HUES48 (cell line): ENCODE measurements at regions not wholly inside any gene's neighbourhood (a gene's known extent, or its start where the extent isn't known, plus 50 kb on each side); places are given as distances from the start of the nearest gene placed in this dataset.

Experiments used
- H3K27ac ChIP-seq: one replicate; pipeline ENCODE4 v1.7.0; 2013; ENCODE audit warnings: low read depth, low read length, inconsistent platforms
- H3K27me3 ChIP-seq: 2 replicates; pipeline ENCODE4 v1.6.1; 2013; ENCODE audit warnings: mild to moderate bottlenecking, low read length; ENCODE audit not compliant: control insufficient read depth, insufficient read depth
- H3K36me3 ChIP-seq: 2 replicates; pipeline ENCODE4 v1.6.1; 2013; ENCODE audit warnings: low read length; ENCODE audit not compliant: control insufficient read depth, insufficient read depth
- H3K4me1 ChIP-seq: 2 replicates; pipeline ENCODE4 v1.6.1; 2013; ENCODE audit warnings: mild to moderate bottlenecking, low read length; ENCODE audit not compliant: control insufficient read depth, insufficient read depth
- H3K4me3 ChIP-seq: 2 replicates; pipeline ENCODE4 v1.5.1; 2013; ENCODE audit warnings: mild to moderate bottlenecking, low read depth, low read length
- H3K9ac ChIP-seq: 2 replicates; pipeline ENCODE4 v1.6.1; 2013; ENCODE audit warnings: mild to moderate bottlenecking, low read depth, low read length, moderate library complexity
- H3K9me3 ChIP-seq: 2 replicates; pipeline ENCODE4 v1.6.1; 2013; ENCODE audit warnings: low read length; ENCODE audit not compliant: control insufficient read depth, insufficient read depth

DNA sequence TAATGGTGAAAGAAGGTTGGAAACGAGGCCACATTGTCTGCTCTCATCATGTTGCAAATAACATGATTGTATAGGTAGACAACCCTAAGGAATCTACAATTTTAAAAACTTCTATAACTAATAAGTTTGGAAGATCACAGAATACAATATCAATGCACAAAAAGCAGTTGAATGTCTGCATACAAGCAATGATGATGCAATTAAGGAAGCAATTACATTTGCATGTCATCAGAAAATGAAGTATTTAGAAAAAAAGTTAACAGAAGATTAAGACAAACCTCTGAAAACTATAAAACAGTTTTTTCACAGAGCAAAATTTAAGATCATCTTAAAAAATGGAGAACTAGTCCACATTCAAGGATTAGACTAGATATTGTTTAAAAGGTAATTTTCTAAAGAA, 181.1 kb downstream of the METTL4 start:
- Histone ChIP-seq H3K4me1 (no peaks in the 10 kb centered on the region), H3K4me3 (no peak overlapping the region), H3K9me3 (peaks cover 8% of the 10 kb centered on the region; the same call in 1 of the 2 replicates), H3K36me3 (no peaks in the 10 kb centered on the region), H3K27me3 (no peaks in the 10 kb centered on the region), H3K27ac (no peak overlapping the region), H3K9ac (no peak overlapping the region)

GRCh38 chr18:2391470-2391869, 179.8 kb downstream of the METTL4 start:
- Histone ChIP-seq H3K9me3 (peaks cover 8% of the 10 kb centered on the region; the same call in 1 of the 2 replicates), H3K27ac (no peak overlapping the region), H3K4me1 (no peaks in the 10 kb centered on the region), H3K9ac (no peak overlapping the region), H3K4me3 (no peak overlapping the region), H3K36me3 (no peaks in the 10 kb centered on the region), H3K27me3 (no peaks in the 10 kb centered on the region)

GRCh38 chr18:2392446-2392845, 178.9 kb downstream of the METTL4 start:
- Histone ChIP-seq H3K9me3 (peaks cover 7% of the 10 kb centered on the region; the same call in 1 of the 2 replicates), H3K9ac (no peak overlapping the region), H3K4me1 (no peaks in the 10 kb centered on the region), H3K27me3 (no peaks in the 10 kb centered on the region), H3K4me3 (no peak overlapping the region), H3K36me3 (no peaks in the 10 kb centered on the region), H3K27ac (no peak overlapping the region)

DNA sequence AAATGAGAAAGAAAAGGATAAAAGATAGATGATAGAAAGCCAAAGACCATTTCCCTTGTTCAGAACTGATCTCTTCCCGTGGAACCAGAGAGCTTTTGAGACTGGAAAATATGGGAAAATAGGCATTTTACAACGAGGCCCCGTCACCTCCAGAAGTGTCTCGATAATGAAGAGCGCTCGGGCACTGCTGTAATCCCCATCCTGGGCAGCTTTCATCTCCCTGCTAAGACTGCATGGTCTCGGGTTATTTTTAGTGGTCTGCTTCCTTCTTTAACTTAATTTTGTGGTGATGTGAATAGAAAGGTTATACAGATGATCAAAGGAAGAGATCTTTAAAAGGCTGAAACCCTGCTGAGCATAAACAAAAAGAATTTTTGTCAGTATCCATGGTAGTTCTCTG, 176.6 kb downstream of the METTL4 start:
- Histone ChIP-seq H3K9me3 (no peaks in the 10 kb centered on the region), H3K36me3 (no peaks in the 10 kb centered on the region), H3K4me3 (no peak overlapping the region), H3K9ac (no peak overlapping the region), H3K27me3 (no peaks in the 10 kb centered on the region), H3K27ac (no peak overlapping the region), H3K4me1 (no peaks in the 10 kb centered on the region)

- Histone ChIP-seq H3K27ac (no peak overlapping the region), H3K4me3 (no peak overlapping the region), H3K4me1 (no peaks in the 10 kb centered on the region), H3K27me3 (no peaks in the 10 kb centered on the region), H3K36me3 (no peaks in the 10 kb centered on the region), H3K9ac (no peak overlapping the region), H3K9me3 (no peaks in the 10 kb centered on the region)
These were observed 175.7 kb downstream of the METTL4 start for GRCh38 chr18:2395427-2396161.

DNA sequence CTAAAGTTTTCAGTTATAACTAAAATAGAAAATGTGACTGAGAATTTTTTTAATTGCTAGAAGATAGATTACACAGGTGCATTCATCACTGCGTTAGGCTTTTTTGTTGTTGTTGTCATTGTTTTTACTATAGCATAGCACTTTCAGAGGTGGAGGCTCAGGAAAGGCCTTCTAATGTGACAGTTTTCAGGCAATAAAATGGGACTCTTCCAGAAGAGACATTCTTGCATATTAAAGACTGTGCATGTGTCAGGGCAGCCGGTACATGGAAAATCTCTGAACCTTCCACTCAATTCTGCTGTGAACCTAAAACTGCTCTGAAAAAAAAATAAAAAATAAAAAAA, 175.2 kb downstream of the METTL4 start:
- no peaks in the 10 kb centered on the region for H3K27me3 ChIP-seq

GRCh38 chr18:2400701-2401196, 170.6 kb downstream of the METTL4 start:
- Histone ChIP-seq H3K4me3 (no peak overlapping the region), H3K36me3 (no peaks in the 10 kb centered on the region), H3K27ac (no peak overlapping the region), H3K4me1 (no peaks in the 10 kb centered on the region), H3K27me3 (no peaks in the 10 kb centered on the region), H3K9me3 (no peaks in the 10 kb centered on the region), H3K9ac (no peak overlapping the region)

More for the DNA sequence above, 175.2 kb downstream of the METTL4 start:
- Histone ChIP-seq H3K27ac (no peak overlapping the region), H3K9ac (no peak overlapping the region), H3K4me3 (no peak overlapping the region), H3K9me3 (no peaks in the 10 kb centered on the region), H3K4me1 (no peaks in the 10 kb centered on the region), H3K36me3 (no peaks in the 10 kb centered on the region)

- H3K9ac ChIP-seq: no peak overlapping the region
- H3K27me3 ChIP-seq: no peaks in the 10 kb centered on the region
- no peaks in the 10 kb centered on the region for H3K36me3 ChIP-seq
- no peaks in the 10 kb centered on the region for H3K9me3 ChIP-seq
- no peak overlapping the region for H3K27ac ChIP-seq
- no peaks in the 10 kb centered on the region for H3K4me1 ChIP-seq
- H3K4me3 ChIP-seq: no peak overlapping the region
These were observed 169.2 kb downstream of the METTL4 start for GRCh38 chr18:2402084-2402483.

DNA sequence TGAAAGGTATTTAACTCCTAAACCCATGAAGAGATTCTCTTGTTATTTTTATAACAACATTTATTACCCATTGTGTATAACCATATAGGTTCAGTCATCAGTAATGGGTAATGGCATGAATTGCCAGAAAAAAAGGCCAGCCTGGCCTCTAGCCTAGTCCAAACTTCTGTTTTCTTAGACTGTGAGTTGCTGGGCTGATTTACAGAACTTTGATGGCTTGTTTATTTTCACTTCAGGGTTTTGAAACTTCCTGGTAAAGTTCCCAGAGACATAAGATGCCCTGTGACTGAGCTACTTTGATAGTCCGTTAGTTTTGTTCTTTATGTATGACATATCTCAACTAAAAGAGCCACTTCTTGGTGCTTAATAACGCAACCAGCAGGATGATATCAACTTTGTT, 164.8 kb downstream of the METTL4 start:
- Histone ChIP-seq H3K36me3 (no peaks in the 10 kb centered on the region), H3K9me3 (no peaks in the 10 kb centered on the region), H3K27me3 (no peaks in the 10 kb centered on the region), H3K4me3 (no peak overlapping the region), H3K27ac (no peak overlapping the region), H3K4me1 (no peaks in the 10 kb centered on the region), H3K9ac (no peak overlapping the region)

DNA sequence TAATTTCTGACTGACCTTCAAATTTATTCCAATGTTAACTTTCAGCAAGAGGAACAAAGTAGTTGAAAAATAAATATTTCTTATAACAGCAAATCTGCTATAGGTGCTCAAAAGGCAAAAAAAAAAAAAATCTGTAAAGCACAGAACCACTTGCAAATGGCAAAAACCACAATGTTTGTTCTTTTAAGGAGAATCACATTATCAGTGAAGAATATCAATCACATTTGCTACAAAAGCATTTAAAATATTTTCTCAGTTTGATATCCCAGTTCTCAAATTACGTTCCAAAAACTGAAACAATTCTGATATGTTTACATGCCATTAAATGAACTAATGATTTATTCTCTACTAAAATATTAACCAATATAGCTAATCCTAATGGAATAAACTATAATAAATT, 163.3 kb downstream of the METTL4 start:
- no peaks in the 10 kb centered on the region for H3K36me3 ChIP-seq
- no peak overlapping the region for H3K9ac ChIP-seq
- H3K9me3 ChIP-seq: no peaks in the 10 kb centered on the region
- no peak overlapping the region for H3K4me3 ChIP-seq
- H3K4me1 ChIP-seq: no peaks in the 10 kb centered on the region
- no peak overlapping the region for H3K27ac ChIP-seq
- no peaks in the 10 kb centered on the region for H3K27me3 ChIP-seq

- Histone ChIP-seq H3K36me3 (no peaks in the 10 kb centered on the region), H3K9me3 (no peaks in the 10 kb centered on the region), H3K4me3 (no peak overlapping the region), H3K9ac (no peak overlapping the region), H3K4me1 (no peaks in the 10 kb centered on the region), H3K27me3 (no peaks in the 10 kb centered on the region), H3K27ac (no peak overlapping the region)
These were observed 161.4 kb downstream of the METTL4 start for GRCh38 chr18:2409906-2410305.
